Keratinocyte (primary cell): ENCODE measurements at regions not wholly inside any gene's neighbourhood (a gene's known extent, or its start where the extent isn't known, plus 50 kb on each side); places are given as distances from the start of the nearest gene placed in this dataset.

Source experiments
- DNase-seq: peaks from one replicate; pipeline ENCODE4 v3.0.0-alpha.2; 2011; ENCODE audit warnings: low read depth, missing footprints, low spot score
- FAIRE-seq: peaks from 2 replicates; lab custom pipeline; 2011; peaks lifted over from hg19 to GRCh38; lab: Jason Lieb, UNC
- H2AFZ ChIP-seq: 2 replicates; pipeline ENCODE4 v1.6.0; 2012; ENCODE audit warnings: low read length, control low read depth, inconsistent platforms; ENCODE audit not compliant: control insufficient read depth
- H3K27ac ChIP-seq: 2 replicates; pipeline ENCODE4 v1.5.1; 2011; ENCODE audit warnings: low read length; ENCODE audit not compliant: control insufficient read depth, insufficient read depth
- H3K27me3 ChIP-seq: 3 replicates; pipeline ENCODE4 v1.6.0; 2011; ENCODE audit warnings: low read length; ENCODE audit not compliant: control insufficient read depth, insufficient read depth; ENCODE audit errors: extremely low read depth
- H3K36me3 ChIP-seq, 2 experiments: 2 replicates in 1 of 2; 3 replicates in 1 of 2; pipeline ENCODE4 v1.5.1; 2011; ENCODE audit warnings: low read length in 2 of 2, mild to moderate bottlenecking in 1 of 2; ENCODE audit not compliant: control insufficient read depth in 2 of 2, insufficient read depth in 2 of 2; ENCODE audit errors: extremely low read depth in 1 of 2
- H3K4me1 ChIP-seq: 3 replicates; pipeline ENCODE4 v1.5.1; 2011; ENCODE audit warnings: low read length; ENCODE audit not compliant: control insufficient read depth, insufficient read depth; ENCODE audit errors: extremely low read depth
- H3K4me2 ChIP-seq: 3 replicates; pipeline ENCODE4 v1.6.0; 2011; ENCODE audit warnings: low read depth, low read length; ENCODE audit not compliant: control insufficient read depth, insufficient read depth; ENCODE audit errors: extremely low read depth
- H3K4me3 ChIP-seq, 3 experiments: fragments of 200-600 bp in 1 of 3; sonication (generic) in 1 of 3; 2 replicates in 2 of 3; 3 replicates in 1 of 3; pipeline ENCODE4 v1.5.1; 2011 to 2016; ENCODE audit warnings: low read length in 3 of 3, mild to moderate bottlenecking in 3 of 3, control low read depth in 2 of 3, inconsistent platforms in 1 of 3, low read depth in 1 of 3, mixed read lengths in 1 of 3, mixed run types in 1 of 3, moderate library complexity in 1 of 3; ENCODE audit not compliant: control insufficient read depth in 2 of 3, insufficient read depth in 2 of 3; ENCODE audit errors: extremely low read depth in 1 of 3
- H3K79me2 ChIP-seq: 2 replicates; pipeline ENCODE4 v1.6.0; 2012; ENCODE audit warnings: low read length; ENCODE audit not compliant: control insufficient read depth, insufficient read depth
- H3K9ac ChIP-seq: 3 replicates; pipeline ENCODE4 v1.6.0; 2011; ENCODE audit warnings: low read length; ENCODE audit not compliant: control insufficient read depth, insufficient read depth; ENCODE audit errors: extremely low read depth
- H3K9me1 ChIP-seq: 3 replicates; pipeline ENCODE4 v1.6.0; 2011; ENCODE audit warnings: low read length; ENCODE audit not compliant: control insufficient read depth, insufficient read depth; ENCODE audit errors: extremely low read depth
- H3K9me3 ChIP-seq: 2 replicates; pipeline ENCODE4 v1.5.1; 2012; ENCODE audit warnings: low read depth, low read length; ENCODE audit not compliant: control insufficient read depth
- H4K20me1 ChIP-seq: 3 replicates; pipeline ENCODE4 v1.6.0; 2011; ENCODE audit warnings: low read length; ENCODE audit not compliant: control insufficient read depth, insufficient read depth; ENCODE audit errors: extremely low read depth
- CTCF ChIP-seq, 3 experiments: IDR thresholded peaks in 1 of 3; conservative IDR thresholded peaks in 1 of 3; optimal IDR thresholded peaks in 1 of 3; 2 replicates in 2 of 3; 3 replicates in 1 of 3; pipeline versions ENCODE3 to v1.5.1; 2011; ENCODE audit warnings: low read length in 3 of 3, mild to moderate bottlenecking in 3 of 3, moderate library complexity in 2 of 3, control low read depth in 1 of 3, inconsistent platforms in 1 of 3; ENCODE audit not compliant: insufficient read depth in 2 of 3; ENCODE audit errors: extremely low read depth in 1 of 3
- EZH2 ChIP-seq: IDR thresholded peaks from one replicate; pipeline ENCODE4 v1.6.1; 2012; ENCODE audit warnings: inconsistent platforms, mild to moderate bottlenecking, low read length, moderate library complexity
- dilution Hi-C: fragments of 300-500 bp; cut with MboI; formaldehyde crosslinking; loops from one replicate; pipeline ENCODE4 v1.7.0; 2020; ENCODE audit warnings: low sequenced_read_pairs; ENCODE audit not compliant: extremely low pct_ligation_motif_present

GRCh38 chr18:75524181-75524580 lies 96.7 kb upstream of the SMIM21 start:
- Histone ChIP-seq H3K4me1 (no peaks in the 10 kb centered on the region), H3K36me3 (no peaks in the 10 kb centered on the region), H3K9me1 (no peaks in the 10 kb centered on the region), H3K4me2 (no peak overlapping the region), H3K9ac (no peak overlapping the region), H3K27ac (no peak overlapping the region), H4K20me1 (no peaks in the 10 kb centered on the region), H2AFZ (no peak overlapping the region), H3K9me3 (no peaks in the 10 kb centered on the region), H3K4me3 (no peak overlapping the region), H3K79me2 (no peaks in the 10 kb centered on the region), H3K27me3 (no peaks in the 10 kb centered on the region)
- FAIRE-seq (no peak), DNase-seq (no peak)
- dilution Hi-C loops, result no loop called here
- TF ChIP-seq EZH2, result no peak
- TF ChIP-seq CTCF (optimal IDR thresholded peaks at IDR 0.05 in 1 of 3, IDR thresholded peaks at IDR 0.05 in 1 of 3, conservative IDR thresholded peaks at IDR 0.05 in 1 of 3; ENCODE audit: extremely low read depth in 1 of 3, insufficient read depth in 2 of 3, low read length in 3 of 3), result no peak

- H3K4me1 ChIP-seq, result no peaks in the 10 kb centered on the region
- H3K27me3 ChIP-seq, result no peaks in the 10 kb centered on the region
- no peaks in the 10 kb centered on the region for H3K79me2 ChIP-seq
- H3K9ac ChIP-seq, result no peak overlapping the region
- no peak overlapping the region for H3K4me3 ChIP-seq
- DNase-seq (no peak), FAIRE-seq (no peak)
- H3K9me1 ChIP-seq, result no peaks in the 10 kb centered on the region
- no peak overlapping the region for H3K4me2 ChIP-seq
- TF ChIP-seq EZH2, result no peak
- no peak for TF ChIP-seq CTCF (optimal IDR thresholded peaks at IDR 0.05 in 1 of 3, IDR thresholded peaks at IDR 0.05 in 1 of 3, conservative IDR thresholded peaks at IDR 0.05 in 1 of 3; ENCODE audit: extremely low read depth in 1 of 3, insufficient read depth in 2 of 3, low read length in 3 of 3)
- H3K27ac ChIP-seq, result no peak overlapping the region
- H3K9me3 ChIP-seq, result no peaks in the 10 kb centered on the region
- no peak overlapping the region for H2AFZ ChIP-seq
- dilution Hi-C loops, result no loop called here
- no peaks in the 10 kb centered on the region for H4K20me1 ChIP-seq
- H3K36me3 ChIP-seq, result no peaks in the 10 kb centered on the region
These were observed 94.3 kb upstream of the SMIM21 start for GRCh38 chr18:75521816-75522215.
